DMS153 (cell line): ENCODE measurements at regions not wholly inside any gene's neighbourhood (a gene's known extent, or its start where the extent isn't known, plus 50 kb on each side); places are given as distances from the start of the nearest gene placed in this dataset.

Experiments
- DNase-seq: peaks from one replicate; lab custom pipeline; 2025; lab: John Stamatoyannopoulos, UW

DNA sequence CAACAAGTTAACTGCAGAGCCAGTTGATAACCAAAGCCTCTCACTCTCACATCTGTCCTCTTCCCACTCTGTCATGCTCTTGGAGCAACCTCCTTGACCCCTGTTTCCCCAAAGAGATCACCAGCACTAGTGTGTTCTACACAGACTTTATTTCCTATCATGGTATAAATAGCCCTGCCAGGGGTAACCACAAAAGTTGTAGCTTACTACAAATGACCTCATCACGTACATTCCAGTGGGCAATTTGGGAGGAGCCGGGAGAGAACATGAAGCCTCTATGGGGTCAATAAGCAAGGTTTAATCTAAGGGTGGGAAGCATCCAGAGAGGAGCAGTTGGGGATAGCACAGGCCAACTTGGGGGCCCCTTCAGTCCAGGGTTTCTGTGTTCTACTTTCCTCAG lies 186.5 kb downstream of the KCNA5 start:
- no peak for DNase-seq

DNA sequence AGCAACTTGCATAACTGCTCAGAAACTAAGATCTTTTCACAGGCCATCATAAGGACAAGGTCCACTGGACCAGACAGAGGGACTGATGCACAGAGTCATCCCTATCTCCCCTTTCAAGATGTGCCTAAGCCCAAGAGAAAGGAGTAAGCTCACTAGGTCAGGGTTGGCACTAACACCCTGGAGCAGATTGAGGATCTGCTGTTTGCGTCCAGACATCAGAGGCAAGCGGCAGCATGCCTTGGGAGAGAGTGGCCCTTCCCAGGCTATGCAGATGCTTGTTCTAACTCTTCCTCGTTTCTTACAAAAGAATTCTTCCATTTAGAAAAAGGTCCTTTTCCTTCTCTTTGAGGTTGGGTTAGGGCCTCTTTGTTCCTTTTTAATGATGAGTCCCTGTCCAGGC lies 187.2 kb downstream of the KCNA5 start:
- no peak for DNase-seq

DNA sequence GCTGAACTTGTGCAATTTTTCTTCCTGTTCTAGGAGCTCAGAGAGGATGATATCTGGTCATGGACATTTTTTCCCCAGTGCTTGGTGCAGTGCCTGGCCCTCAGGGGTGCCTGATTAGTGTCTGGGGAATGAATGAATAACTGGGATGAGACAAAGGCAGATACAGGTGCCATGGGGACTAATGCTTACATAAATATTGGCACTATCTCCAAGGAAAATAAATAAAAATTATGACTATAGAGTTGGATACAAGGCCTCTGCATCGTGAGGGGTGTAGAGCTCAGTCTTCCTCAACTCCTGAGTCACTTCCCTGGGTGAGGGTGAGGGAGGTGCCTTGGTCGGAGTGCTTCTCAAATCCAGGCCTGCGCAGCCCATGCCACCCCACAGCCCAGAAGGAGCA lies 188.6 kb downstream of the KCNA5 start:
- no peak for DNase-seq

DNA sequence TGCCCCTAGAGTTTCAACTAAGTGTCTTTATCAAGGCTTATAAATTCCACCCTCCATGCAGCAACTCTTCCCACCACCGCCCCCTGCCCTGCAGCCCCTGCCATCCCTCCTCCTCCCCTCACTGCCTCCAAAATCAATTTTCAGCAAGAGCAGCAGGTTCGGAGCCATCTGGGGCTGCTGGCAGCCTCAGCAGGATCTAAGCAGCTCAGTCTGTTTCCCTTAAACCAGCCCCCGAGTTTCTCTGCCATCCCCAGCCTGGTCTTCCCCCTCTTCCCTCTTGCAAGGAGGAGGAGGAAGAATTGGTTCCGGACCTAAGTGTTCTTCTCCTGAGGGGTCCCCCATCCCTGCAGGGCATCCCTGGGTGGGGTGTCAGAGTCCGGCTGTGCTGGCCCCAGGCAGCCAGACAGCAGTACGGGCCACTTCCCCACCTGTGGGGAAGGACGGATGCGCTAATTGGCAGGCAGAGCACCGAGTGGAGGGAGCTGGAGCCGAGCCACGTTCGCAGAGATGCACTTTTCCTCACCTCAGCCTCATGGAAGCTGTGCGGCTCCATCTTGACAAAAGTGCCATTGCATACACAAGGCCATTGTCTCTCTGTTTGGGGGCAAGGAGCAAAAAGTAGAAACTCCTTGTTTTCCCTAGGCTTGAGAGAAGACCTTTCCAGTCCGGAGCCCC lies 189.3 kb downstream of the KCNA5 start:
- no peak for DNase-seq

DNA sequence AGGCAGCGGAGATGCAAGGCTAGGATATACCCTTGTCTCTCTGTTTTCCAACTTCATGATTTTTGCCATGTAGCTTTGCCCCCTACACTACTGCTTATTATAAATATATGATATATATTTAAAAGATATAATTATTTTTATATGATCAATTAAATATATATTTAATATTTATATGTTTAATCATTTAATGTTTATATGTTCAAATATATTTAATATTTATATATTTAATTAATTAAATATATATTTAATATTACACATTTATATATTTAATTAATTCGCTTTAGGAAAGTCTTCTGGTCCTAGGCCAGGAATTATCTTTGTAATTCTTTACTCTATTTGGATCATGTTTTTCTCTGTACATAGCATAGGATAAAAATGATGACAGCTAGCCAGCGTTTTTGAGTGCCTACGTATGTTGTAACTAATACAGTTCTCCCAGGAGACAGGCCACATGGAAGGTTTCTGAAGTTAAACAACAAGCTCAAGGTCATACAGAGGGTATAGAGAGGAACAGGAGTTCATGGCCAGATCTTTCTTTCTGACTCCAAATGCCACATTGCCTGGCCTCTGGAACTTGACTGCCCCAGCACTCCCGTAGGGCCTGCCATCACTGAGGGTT lies 192.5 kb downstream of the KCNA5 start:
- no peak for DNase-seq

DNA sequence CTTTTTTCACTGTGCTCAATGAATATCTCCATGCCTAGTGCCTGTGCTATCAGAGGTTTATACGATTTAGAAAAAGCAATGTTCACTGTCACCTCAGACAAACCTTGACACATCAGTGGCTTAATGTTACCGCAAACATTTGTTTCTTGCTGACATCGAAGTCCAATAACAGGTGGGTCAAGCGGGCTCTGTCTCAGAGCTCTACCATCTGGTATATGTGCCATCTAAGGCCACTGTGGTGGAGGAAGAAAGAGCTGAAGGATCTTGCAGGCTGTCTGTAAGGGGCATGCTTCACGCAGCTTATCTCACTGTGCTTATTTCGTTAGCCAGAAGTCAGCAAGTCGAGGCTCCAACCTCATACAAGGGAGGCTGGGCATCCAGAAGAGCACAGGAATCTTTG lies 189.5 kb upstream of the NTF3 start:
- DNase-seq, result no peak

DNA sequence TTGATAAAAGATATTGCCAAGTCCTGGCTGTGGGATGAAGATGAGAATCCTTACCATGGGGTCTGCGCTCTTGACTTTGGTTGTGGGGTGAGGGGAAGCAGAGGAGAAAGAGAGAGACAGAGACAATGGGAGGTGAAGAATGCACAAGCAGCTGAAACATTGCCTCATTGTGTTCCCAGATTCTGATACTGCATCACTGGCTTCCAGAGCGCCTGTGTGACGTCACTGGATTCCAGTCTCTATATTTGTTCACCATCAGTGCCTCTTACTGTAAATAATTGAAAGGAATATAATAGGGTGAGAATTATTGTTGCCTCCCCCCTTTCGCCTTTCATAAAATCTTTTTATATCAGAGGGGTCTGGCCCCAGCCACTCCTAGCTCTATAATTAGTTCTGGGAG lies 188.9 kb upstream of the NTF3 start:
- no peak for DNase-seq

DNA sequence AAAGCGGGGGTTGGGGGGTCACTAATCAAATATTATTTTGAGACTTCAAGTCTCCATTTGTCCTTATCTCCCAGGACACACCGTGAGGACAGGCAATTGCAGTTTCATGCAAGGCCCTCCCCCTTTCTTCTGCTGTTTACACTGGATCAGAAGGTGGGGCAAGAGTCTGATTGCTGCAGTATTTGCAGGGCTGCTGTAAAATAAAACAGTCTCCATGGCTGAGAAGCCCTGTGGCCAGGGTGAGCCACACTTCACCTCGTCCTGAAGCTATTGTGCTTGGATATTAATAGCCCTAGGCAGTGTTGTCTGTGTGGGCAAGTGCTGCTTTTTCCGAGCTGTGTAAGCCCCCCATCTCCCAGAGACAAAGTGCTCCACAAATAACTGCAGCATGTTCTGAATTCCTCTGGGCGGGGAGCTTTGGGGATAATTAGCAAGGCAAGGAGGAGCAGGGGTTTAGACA lies 187.4 kb upstream of the NTF3 start:
- peak; percentile 13 for DNase-seq

DNA sequence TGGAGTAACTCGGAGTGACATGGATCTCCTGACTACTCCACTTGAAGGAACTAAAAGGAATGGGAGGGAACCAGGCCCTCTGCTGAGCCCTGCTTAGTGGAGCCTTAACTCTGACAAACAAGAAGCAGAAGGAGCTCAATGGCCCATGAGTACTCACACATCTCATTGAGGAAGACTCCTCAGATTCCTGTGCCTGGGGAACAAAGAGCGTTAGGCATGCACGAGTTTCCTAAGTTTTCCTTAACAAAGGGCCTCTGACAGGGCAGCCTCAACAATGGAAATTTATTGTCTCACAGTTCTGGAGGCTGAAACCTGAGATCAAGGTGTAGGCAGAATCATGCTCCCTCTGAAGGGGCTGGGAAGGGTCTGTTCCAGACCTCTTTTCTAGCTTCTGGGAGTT lies 185.7 kb upstream of the NTF3 start:
- no peak for DNase-seq

DNA sequence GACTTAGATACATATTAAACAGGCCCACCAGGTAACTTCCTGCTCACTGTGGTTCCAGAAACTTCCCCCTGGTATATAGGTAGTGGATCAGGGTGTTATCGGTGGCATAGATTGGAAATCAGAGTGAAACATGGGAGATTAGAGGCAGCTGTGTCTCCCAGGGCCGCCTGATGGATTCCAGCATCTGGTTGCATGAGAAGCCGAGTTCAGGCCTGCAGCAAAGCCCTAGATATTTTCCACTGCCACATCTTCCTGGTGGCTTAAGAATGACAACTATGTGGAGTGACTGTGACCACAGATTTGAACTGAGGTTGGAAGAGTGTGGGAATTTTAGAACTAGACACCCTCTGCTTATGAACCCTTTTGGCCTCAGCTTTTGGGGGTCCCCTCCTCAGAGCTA lies 184.8 kb upstream of the NTF3 start:
- DNase-seq, result no peak

DNA sequence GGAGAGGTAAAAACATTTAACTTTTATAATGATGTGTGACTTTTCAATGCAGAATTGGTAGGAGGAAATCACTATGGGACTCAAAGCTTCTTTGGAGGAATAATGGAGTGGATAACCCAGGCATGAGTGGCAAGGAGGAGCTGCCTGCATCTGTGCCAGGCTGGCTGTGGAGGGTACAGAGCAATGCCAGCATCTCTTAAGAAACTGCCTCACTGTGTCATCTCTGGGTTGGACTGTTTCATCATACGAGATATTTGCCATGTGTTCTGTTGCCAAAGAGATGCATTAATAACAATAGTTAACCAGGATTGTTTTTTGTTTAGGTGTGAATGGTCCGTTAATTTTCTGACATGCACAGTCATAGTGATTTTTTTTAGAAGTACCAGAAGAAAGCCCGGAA lies 183.7 kb upstream of the NTF3 start:
- DNase-seq, result no peak

DNA sequence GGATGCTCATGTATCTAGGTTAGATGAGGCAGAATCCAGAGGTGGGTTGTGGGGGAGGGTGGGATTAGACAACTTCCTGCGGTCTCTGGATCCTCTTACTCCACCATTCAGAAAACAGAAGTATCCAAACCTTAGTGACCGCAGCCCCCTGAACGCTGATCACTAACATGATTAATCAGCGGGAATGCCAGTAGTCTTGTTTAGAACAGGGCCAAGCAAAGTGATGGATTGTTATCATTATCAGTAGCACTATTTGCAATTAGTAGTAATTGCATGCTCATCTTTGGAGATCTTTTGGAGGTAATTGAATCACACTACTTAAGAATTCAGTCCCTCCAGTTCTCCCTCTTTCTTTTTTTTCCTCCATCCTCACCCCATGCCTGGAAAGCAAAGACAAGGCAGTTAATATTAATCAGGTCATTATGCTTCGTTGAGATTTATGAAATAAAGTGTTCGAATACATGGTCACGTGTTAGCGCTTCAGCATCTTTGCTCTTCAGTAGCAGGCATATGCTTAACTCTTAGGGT lies 182.8 kb upstream of the NTF3 start:
- no peak for DNase-seq

DNA sequence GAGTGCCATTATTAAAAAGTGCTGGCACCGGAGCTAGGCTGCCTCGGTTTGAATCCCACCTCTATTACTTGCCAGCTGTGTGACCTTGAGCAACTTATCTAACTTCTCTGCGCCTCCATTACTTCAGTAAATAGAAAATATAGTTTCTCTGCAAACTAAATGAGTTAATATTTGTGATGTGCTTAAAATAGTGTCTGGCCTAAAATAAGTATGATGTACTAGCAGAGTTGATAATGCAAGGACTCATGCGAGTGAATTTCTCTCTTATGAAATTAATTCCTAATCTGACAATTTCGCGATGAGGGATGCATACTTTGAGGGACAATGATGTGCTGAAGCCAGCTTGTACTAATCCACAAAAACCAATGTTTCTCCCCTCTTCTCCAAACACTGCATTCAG lies 180.8 kb upstream of the NTF3 start:
- no peak for DNase-seq

DNA sequence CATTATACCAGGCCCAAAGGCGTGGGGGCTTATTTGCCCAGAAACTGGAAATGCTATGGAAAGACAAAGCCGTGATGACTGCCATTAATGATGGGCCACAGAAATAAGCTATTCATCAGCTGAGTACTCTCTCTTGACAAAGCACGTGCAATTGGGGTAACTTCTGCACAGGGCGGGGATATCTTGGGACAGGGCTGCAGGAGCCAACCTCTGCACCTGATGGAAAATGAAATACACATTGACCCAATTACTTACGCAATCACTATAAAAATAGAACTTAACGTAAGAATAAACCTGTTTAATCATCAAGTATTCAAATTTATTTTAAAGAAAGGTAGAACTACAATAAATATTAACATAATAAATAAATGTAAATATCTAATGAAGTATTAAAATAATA lies 180.1 kb upstream of the NTF3 start:
- DNase-seq, result no peak

DNA sequence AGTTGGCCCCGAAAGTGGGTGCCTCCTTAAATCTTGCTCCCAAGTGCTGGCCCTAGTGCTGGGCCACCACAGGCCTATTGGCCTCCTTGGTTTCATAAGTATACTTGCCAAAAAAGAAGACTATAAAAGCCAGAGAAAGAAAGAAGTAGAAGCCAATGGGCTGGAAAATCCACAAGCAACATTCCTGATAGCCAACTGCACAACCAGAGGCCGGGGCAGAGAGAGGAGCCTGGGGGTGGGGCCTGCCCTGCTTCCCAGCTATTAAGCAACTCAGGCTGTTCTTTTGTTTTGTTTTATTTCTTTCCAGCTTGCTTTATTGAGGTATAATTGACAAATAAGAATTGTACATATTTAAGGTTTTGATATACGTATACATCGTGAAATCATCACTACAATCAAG lies 177.2 kb upstream of the NTF3 start:
- DNase-seq, result no peak

DNA sequence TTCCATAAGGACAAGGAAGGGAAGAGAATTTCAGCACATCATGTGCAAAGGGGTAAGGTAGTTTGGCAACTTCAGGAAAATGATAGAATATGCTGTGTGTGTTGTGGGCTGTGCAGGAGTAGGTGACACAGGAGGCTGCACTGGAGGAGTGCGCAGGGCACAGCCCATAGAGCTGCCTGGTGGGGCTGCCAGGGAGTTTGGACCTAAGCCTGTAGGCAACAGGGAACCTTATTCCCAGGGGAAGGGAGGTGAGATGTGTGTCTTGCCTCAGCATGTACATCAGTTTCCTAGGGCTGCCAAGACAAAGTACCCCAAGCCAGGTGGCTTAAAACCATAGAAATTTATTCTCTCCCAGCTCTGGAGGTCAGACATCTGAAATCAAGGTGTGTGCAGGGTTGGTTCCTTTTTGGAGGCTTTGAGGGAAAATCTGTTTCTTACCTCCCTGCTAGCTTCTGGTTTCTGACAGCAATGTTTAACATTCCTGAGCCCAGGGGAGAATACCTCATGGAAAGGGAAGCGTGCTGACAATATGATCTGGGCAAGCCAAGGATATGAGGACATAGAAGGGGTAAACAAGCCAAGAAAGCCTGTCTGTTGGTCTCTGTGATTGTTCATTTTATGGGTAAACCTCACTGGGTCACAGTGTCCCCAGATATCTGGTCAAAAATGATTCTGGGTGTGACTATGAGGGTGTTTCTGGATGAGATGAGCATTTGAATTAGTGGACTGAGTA lies 174.0 kb upstream of the NTF3 start:
- DNase-seq, result no peak

DNA sequence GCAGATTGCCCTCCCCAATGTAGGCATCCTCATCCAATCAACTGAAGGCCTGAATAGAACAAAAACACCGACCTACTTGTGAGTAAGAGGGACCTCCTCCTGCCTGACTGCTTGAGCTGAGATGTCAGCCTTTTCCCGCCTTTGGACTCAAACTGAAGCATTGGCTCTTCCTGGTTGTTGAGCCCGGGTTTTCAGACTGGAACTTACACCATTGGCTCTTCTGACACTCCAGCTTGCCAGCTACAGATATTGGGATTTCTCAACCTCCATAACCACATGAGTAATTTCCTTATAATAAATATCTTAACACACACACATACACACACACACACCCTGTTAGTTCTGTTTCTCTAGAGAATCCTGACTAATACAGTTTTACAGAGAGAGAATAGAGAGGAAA lies 173.4 kb upstream of the NTF3 start:
- DNase-seq, result no peak

DNA sequence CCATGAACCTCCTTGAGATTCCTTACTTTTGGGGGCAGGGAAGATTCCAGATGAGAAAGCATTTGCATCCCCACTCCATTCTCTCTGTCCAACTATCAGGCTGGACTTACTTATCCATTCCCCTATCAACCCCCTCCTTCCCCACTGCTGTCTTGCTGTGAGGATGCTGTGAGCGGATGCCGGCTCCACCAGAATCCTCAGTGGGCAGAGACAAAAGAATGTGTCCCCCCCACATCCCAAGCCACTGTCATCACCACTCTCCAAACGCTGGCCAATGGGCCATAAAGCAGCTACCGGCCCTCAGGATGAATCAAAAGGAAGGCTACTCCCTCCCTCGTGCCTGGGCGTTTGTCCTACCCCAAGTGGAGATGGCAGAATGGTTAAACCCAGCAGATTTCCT lies 173.0 kb upstream of the NTF3 start:
- DNase-seq, result no peak

DNA sequence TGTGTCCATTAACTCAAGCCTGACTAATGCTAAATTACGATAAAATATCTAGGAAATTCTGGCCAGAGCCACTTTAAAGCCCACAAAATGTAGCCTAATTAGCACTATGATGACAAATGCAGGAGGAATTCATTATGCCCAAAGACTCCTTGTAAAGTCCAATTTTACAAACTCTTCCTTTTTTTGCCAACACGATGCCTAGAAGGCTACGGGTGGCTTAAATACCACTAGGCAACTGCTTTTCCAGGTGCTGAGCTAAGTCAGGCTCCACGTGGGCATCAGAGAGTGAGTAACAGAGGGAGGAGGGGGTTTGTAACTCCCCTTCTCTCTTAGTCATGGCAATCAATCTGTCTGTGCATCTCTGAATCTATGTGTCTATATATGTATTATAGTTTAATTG lies 172.4 kb upstream of the NTF3 start:
- DNase-seq, result no peak

DNA sequence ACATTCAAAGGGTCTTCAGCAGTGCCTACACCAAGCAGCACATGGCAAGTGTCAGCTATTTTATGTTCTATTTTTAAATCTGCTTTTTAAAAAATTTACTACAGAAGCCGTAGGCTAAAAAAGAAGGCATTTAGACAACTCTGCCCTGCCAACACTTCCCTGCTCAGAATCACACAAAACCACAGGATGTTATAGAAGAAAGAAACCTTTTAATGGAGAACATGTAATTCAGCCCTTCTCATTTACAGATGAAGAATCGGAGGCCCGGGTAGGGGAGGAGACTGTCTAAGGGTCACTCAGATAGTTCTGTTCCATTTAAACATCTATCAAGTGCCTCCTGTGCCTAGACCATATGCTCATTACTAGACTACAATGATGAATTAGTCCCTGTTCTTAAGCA lies 171.8 kb upstream of the NTF3 start:
- DNase-seq, result peak; percentile 16

DNA sequence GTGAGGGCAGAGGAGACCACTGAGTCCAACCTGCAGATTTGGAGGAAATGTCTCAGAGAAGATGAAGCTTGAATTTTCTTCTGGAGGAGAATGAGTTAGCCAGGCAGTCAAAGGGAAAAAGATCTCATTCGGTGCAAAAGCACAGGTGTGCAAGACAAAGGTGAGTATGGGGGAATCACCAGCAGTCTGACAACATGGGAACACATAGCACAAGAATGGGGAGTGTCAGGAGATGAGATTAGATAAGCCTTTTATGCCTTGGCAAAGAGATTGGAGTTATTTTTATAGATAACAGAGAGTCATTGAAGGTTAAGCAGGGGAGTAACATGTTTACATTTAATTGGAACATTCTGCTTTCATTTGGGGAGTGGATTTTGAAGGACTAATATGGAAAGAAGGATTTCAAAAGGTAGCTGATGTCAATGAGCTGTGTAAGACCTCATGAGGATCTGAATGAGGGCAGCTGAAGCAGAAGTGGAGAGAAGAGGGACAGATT lies 171.3 kb upstream of the NTF3 start:
- no peak for DNase-seq

DNA sequence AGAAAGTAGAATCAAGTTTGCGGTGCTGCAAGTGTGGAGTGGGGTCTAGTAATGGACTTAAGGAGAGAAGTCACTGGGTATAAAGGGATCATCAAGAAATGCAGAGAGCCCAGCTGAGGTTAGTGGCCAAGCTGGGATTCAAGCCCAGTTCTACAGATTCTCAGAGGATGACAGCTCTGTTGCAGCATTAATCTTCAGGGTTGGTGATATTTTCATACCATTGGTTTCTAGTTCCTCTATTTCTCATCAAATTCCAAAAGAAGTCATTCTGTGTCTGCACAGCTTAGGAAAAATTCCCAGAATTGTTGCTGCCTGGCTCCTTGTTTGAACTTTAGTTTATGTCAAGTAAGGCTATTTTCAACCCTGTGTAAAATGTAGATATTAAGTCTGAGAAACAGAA lies 169.5 kb upstream of the NTF3 start:
- no peak for DNase-seq

DNA sequence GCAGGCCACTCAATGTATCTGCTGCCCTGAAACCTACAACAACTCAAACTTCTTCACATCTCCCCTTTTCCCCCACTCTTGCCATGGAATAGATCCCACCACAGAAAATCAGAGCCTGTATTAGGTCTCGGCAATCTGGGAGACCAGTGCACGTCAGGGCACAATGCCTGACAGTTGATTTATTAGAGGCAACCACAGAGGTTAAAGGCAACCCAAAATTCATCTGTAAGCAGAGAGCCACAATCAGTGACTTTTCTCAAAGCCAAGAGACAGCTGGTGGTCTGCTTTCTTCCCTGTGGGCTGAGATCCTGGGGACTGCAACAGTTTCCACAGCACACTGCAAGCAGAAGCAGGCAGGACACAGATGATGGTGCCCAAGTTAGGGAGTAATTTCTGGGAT lies 169.0 kb upstream of the NTF3 start:
- DNase-seq, result no peak
